BJ (cell line): ENCODE measurements at regions not wholly inside any gene's neighbourhood (a gene's known extent, or its start where the extent isn't known, plus 50 kb on each side); places are given as distances from the start of the nearest gene placed in this dataset.

ENCODE experiments used
- CTCF ChIA-PET: fragments of 350-600 bp; formaldehyde crosslinking; extraction: SDS; loops from one replicate; lab custom pipeline; 2021; ENCODE audit warnings: antibody characterized with exemption, inconsistent platforms; lab: Yijun Ruan, JAX
- POLR2A ChIA-PET: fragments of 300-600 bp; sonication (Branson Sonifier 250); formaldehyde crosslinking; extraction: SDS; loops from one replicate; lab custom pipeline; 2021; ENCODE audit warnings: antibody characterized with exemption; lab: Charles Lee
- DNase-seq: peaks from one replicate; pipeline ENCODE4 v3.0.0-alpha.2; 2011; ENCODE audit warnings: low read depth
- H3K27me3 ChIP-seq: 2 replicates; pipeline ENCODE4 v1.6.0; 2011; ENCODE audit warnings: low read length; ENCODE audit not compliant: control insufficient read depth, insufficient read depth
- H3K36me3 ChIP-seq: 2 replicates; pipeline ENCODE4 v1.5.1; 2011; ENCODE audit warnings: low read length; ENCODE audit not compliant: control insufficient read depth, insufficient read depth
- H3K4me3 ChIP-seq: 2 replicates; pipeline ENCODE4 v1.5.1; 2011; ENCODE audit warnings: low read depth, mild to moderate bottlenecking, control low read depth, low read length
- CTCF ChIP-seq: IDR thresholded peaks from 2 replicates; pipeline ENCODE4 v1.5.1; 2011; ENCODE audit warnings: low read depth, mild to moderate bottlenecking, control low read depth, inconsistent platforms, low read length, moderate library complexity; ENCODE audit not compliant: insufficient read depth

- DNase-seq: no peak
- POLR2A ChIA-PET: no interaction called here
- H3K36me3 ChIP-seq: no peaks in the 10 kb centered on the region
- no peaks in the 10 kb centered on the region for H3K27me3 ChIP-seq
- CTCF ChIA-PET: no interaction called here
- no peak for TF ChIP-seq CTCF
- no peak overlapping the region for H3K4me3 ChIP-seq
These were observed 75.0 kb downstream of the NR2F1 start for GRCh38 chr5:93658044-93658443.

GRCh38 chr5:93654676-93655075 lies 71.7 kb downstream of the NR2F1 start:
- no peaks in the 10 kb centered on the region for H3K36me3 ChIP-seq
- H3K27me3 ChIP-seq: no peaks in the 10 kb centered on the region
- DNase-seq: no peak
- POLR2A ChIA-PET: no interaction called here
- no peak overlapping the region for H3K4me3 ChIP-seq
- CTCF ChIA-PET: no interaction called here
- no peak for TF ChIP-seq CTCF

GRCh38 chr5:93653716-93654115 lies 70.7 kb downstream of the NR2F1 start:
- Histone ChIP-seq H3K36me3 (no peaks in the 10 kb centered on the region), H3K27me3 (no peaks in the 10 kb centered on the region), H3K4me3 (no peak overlapping the region)
- no peak for TF ChIP-seq CTCF
- ChIA-PET CTCF (no interaction called here), POLR2A (no interaction called here)
- DNase-seq: no peak

- Histone ChIP-seq H3K36me3 (no peaks in the 10 kb centered on the region), H3K27me3 (no peaks in the 10 kb centered on the region), H3K4me3 (no peak overlapping the region)
- no peak for TF ChIP-seq CTCF
- DNase-seq: no peak
- POLR2A ChIA-PET: no interaction called here
- CTCF ChIA-PET: interaction anchor here (1.1 kb wide), 1 partner anchor 20 kb away, joined by 4 read pairs; no protein-coding TSS in a partner anchor
These were observed 66.3 kb downstream of the NR2F1 start for GRCh38 chr5:93649234-93649900.

- ChIA-PET POLR2A (no interaction called here), CTCF (no interaction called here)
- TF ChIP-seq CTCF: no peak
- Histone ChIP-seq H3K27me3 (no peaks in the 10 kb centered on the region), H3K36me3 (no peaks in the 10 kb centered on the region), H3K4me3 (no peak overlapping the region)
- DNase-seq: no peak
These were observed 61.7 kb downstream of the NR2F1 start for GRCh38 chr5:93644760-93645159.
